Right lobe of liver (tissue), 6 donors: ENCODE measurements at regions not wholly inside any gene's neighbourhood (a gene's known extent, or its start where the extent isn't known, plus 50 kb on each side); places are given as distances from the start of the nearest gene placed in this dataset.

ENCODE experiments used
- ATAC-seq, 4 donors: fragments of 200-7000 bp; cut with Tn5 transposase; one replicate each; pipeline ENCODE4 v1.9.1; 2020; ENCODE audit warnings: mild to moderate bottlenecking in 4 of 4, moderate library complexity in 4 of 4
- DNase-seq, 3 donors: peaks; one replicate each; pipeline ENCODE4 v3.0.0-alpha.2; 2020
- H3K27ac ChIP-seq, 3 donors: fragments of 200-600 bp; one replicate each; pipeline ENCODE4 v1.8.0; 2022
- H3K27me3 ChIP-seq, 2 donors: fragments of 200-600 bp; one replicate each; pipeline ENCODE4 v1.8.0; 2022
- H3K36me3 ChIP-seq, 4 donors: fragments of 200-600 bp; sonication (generic) in 1 of 4; one replicate each; pipeline versions ENCODE4 v1.5.1 to v1.8.0; 2017 to 2022; ENCODE audit warnings: control low read depth in 1 of 4
- H3K4me1 ChIP-seq, 4 donors: fragments of 200-600 bp; sonication (generic) in 1 of 4; one replicate each; pipeline versions ENCODE4 v1.5.1 to v1.8.0; 2017 to 2022; ENCODE audit warnings: control low read depth in 1 of 4
- H3K4me3 ChIP-seq, 3 donors: fragments of 200-600 bp; one replicate each; pipeline ENCODE4 v1.8.0; 2022
- H3K9me3 ChIP-seq, 4 donors: fragments of 200-600 bp; sonication (generic) in 1 of 4; one replicate each; pipeline versions ENCODE4 v1.5.1 to v1.8.0; 2017 to 2022; ENCODE audit warnings: control low read depth in 1 of 4
- POLR2A ChIP-seq: fragments of 450-650 bp; IDR thresholded peaks from one replicate; pipeline ENCODE4 v1.6.1; 2017; ENCODE audit warnings: antibody characterized with exemption, mild to moderate bottlenecking
- WGBS: methylation state at CpG from one replicate; pipeline ENCODE4 v1.1.6; 2018; ENCODE audit warnings: low coverage, low lambda C conversion rate; ENCODE audit not compliant: insufficient coverage; ENCODE audit errors: missing lambda C conversion rate; 5-methylcytosine and 5-hydroxymethylcytosine counted together
- intact Hi-C, 2 donors: fragments of 100-400 bp; cut with DNase I; formaldehyde crosslinking; loops; one replicate each; pipeline versions ENCODE4 v1.11.2 to v1.14.1; 2022
- TF ChIP-seq, protein P1 (sequence below), 4 donors: fragments of 200-600 bp in 3 of 4; fragments of 450-650 bp in 1 of 4; IDR thresholded peaks; one replicate each; pipeline versions ENCODE4 v1.5.1 to v1.8.0; 2016 to 2022; ENCODE audit warnings: antibody characterized with exemption in 4 of 4, mild to moderate bottlenecking in 2 of 4
- donor health status: DM: no; HTN: yes; CAD: no.
- donor health status: DM: no; HTN: no; CAD: no.
- donor health status: DM: no; HTN: no; CAD: no.
- donor health status: DM: no; HTN: yes; CAD: no.
- donor health status: DM: no; HTN: yes; CAD: no.

DNA sequence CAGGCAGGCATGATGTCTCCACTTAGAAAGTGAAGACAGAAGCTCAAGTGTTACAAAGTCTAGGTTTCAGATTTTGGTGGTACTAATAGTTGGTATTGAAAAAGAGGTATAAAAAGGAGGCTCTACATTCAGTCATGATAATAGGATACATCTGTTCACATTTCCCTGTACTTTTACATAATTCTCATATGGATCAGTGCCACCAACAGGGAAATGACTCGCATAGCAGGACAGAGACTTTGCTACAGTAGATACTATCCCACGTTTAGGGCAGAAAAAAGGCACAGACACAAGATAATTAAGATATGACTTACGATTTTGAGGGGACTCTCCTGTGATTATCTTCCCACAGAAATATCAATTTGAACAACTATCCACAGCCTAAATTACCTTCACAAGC is 1062.9 kb upstream of the EPHA6 start:
- no peaks in the 10 kb centered on the region for H3K4me1 ChIP-seq

DNA sequence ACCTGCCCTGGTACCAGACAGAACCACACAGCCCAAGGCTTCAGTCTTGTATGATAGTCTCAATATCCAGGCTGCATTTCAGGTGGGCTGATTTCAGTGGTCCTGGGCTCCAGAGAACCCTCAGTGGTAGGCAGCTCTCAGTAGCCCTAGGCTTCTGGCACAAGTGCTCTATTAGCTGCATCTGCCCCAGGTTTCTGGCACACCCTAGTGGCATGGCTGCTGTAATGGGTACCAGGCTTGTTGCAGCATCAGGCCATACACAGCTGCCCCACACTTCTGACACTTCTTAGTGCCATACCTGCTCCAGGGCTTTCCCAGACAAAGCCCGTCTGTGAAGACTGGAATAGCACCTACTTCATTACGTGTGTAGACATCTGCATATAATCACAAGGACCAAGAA is 1062.2 kb upstream of the EPHA6 start:
- ATAC-seq (peak in 2 of 4 donors; percentile 22 to 46), DNase-seq (no peak)
- H3K4me1 ChIP-seq, result no peaks in the 10 kb centered on the region
- no peaks in the 10 kb centered on the region for H3K9me3 ChIP-seq
- TF ChIP-seq, protein P1, sequence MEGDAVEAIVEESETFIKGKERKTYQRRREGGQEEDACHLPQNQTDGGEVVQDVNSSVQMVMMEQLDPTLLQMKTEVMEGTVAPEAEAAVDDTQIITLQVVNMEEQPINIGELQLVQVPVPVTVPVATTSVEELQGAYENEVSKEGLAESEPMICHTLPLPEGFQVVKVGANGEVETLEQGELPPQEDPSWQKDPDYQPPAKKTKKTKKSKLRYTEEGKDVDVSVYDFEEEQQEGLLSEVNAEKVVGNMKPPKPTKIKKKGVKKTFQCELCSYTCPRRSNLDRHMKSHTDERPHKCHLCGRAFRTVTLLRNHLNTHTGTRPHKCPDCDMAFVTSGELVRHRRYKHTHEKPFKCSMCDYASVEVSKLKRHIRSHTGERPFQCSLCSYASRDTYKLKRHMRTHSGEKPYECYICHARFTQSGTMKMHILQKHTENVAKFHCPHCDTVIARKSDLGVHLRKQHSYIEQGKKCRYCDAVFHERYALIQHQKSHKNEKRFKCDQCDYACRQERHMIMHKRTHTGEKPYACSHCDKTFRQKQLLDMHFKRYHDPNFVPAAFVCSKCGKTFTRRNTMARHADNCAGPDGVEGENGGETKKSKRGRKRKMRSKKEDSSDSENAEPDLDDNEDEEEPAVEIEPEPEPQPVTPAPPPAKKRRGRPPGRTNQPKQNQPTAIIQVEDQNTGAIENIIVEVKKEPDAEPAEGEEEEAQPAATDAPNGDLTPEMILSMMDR (IDR thresholded peaks at IDR 0.05), result no peak
- TF ChIP-seq POLR2A, result no peak
- no peaks in the 10 kb centered on the region for H3K27me3 ChIP-seq
- no peak overlapping the region for H3K27ac ChIP-seq
- intact Hi-C loops, result no loop called here
- no peak overlapping the region for H3K4me3 ChIP-seq
- WGBS, result 35% methylated on average over 2 of the region's 2 CpGs
- H3K36me3 ChIP-seq, result no peaks in the 10 kb centered on the region

More for the DNA sequence above, 1062.9 kb upstream of the EPHA6 start:
- Histone ChIP-seq H3K27me3 (no peaks in the 10 kb centered on the region), H3K27ac (no peak overlapping the region), H3K4me3 (no peak overlapping the region), H3K9me3 (no peaks in the 10 kb centered on the region), H3K36me3 (no peaks in the 10 kb centered on the region)
- no peak for DNase-seq
- 40% methylated on average over 3 of the region's 3 CpGs for WGBS
- TF ChIP-seq POLR2A, result no peak
- TF ChIP-seq, protein P1 (IDR thresholded peaks at IDR 0.05), result no peak
- no peak for ATAC-seq
- intact Hi-C loops, result no loop called here

DNA sequence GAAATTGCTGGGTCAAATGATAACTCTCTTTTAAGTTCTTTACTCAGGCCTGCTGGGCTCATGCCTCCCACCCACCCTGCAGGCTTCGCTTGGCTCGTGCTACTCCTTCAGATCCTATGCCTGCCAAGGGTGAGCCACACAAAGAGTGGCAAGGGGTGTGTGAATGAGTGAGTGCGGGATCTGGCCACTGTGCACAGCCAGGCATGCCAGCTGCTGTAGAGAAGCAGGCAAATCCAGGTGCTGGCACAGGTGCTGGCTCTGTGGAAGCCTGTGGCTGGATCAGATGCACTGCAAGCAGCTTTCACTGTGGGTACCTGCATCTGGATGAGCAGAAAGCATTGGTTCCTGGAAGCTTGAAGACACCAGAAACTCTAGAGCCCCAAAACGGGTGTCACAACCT is 1055.7 kb upstream of the EPHA6 start:
- Histone ChIP-seq H3K36me3 (no peaks in the 10 kb centered on the region), H3K27me3 (no peaks in the 10 kb centered on the region), H3K4me1 (no peaks in the 10 kb centered on the region), H3K9me3 (no peaks in the 10 kb centered on the region), H3K27ac (no peak overlapping the region), H3K4me3 (no peak overlapping the region)
- WGBS, result 60% methylated on average over 2 of the region's 4 CpGs
- ATAC-seq, result no peak
- TF ChIP-seq, protein P1 (IDR thresholded peaks at IDR 0.05), result no peak
- no peak for TF ChIP-seq POLR2A
- intact Hi-C loops, result no loop called here
- no peak for DNase-seq

DNA sequence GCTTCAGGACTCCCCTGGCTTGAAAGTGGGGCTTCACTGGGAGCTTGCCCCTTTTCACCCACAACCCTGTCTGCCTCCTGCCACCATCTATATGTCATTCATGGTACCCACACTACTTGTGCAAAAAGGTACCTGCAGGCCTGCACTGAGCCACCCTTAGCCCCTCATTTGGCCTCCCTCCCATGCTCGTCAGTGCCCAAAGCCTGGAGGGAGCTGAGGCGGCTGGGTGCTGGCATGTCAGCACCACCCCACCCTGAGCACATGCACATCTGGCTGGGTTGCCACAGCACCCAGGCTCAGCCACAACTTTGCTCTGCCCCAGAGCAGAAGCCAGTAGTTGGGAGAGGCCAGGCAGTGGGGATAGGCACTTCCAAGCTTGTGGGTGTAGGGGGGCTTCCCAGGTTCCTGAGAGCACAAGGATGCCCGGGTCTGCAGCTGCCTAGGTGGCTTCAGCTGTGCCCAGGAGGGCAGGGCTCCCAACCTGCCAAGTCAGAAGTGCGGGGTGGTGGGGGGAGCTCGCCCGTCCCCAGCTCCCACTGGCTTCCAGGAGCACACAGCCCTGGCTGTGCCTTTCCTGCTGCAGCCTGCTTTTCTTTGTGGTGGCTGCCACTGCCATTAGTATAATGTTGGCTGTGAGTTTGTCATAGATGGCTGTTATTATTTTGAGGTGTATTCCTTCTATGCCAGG is 1054.6 kb upstream of the EPHA6 start:
- TF ChIP-seq, protein P1 (IDR thresholded peaks at IDR 0.05), result no peak
- no peak for TF ChIP-seq POLR2A
- H3K36me3 ChIP-seq, result no peaks in the 10 kb centered on the region
- H3K9me3 ChIP-seq, result no peaks in the 10 kb centered on the region
- H3K27me3 ChIP-seq, result no peaks in the 10 kb centered on the region
- ATAC-seq (peak in 1 of 4 donors; percentile 23), DNase-seq (no peak)
- H3K4me1 ChIP-seq, result no peaks in the 10 kb centered on the region
- H3K27ac ChIP-seq, result no peak overlapping the region
- no peak overlapping the region for H3K4me3 ChIP-seq
- intact Hi-C loops, result no loop called here
- 40% methylated on average over 1 of the region's 6 CpGs for WGBS
